HEK293T (cell line): ENCODE measurements at regions not wholly inside any gene's neighbourhood (a gene's known extent, or its start where the extent isn't known, plus 50 kb on each side); places are given as distances from the start of the nearest gene placed in this dataset.

ENCODE experiments used
- CTCF ChIA-PET: fragments of 350-600 bp; formaldehyde crosslinking; extraction: SDS; loops from one replicate; lab custom pipeline; 2021; ENCODE audit warnings: antibody characterized with exemption, inconsistent platforms; lab: Yijun Ruan, JAX
- POLR2A ChIA-PET: fragments of 350-600 bp; formaldehyde crosslinking; extraction: SDS; loops from one replicate; lab custom pipeline; 2020; ENCODE audit warnings: antibody characterized with exemption, inconsistent platforms; lab: Yijun Ruan, JAX
- DNase-seq: peaks from one replicate; pipeline ENCODE4 v3.0.0; 2012; ENCODE audit warnings: mixed read lengths; ENCODE audit errors: extremely low spot score
- ARNT ChIP-seq: fragments of 450-650 bp; IDR thresholded peaks from 2 replicates; pipeline ENCODE4 v1.6.1; 2017; ENCODE audit warnings: mild to moderate bottlenecking
- BHLHE40 ChIP-seq: fragments of 450-650 bp; IDR thresholded peaks from 2 replicates; pipeline ENCODE4 v1.6.1; 2016; ENCODE audit warnings: mild to moderate bottlenecking, moderate library complexity, borderline replicate concordance
- CTBP1 ChIP-seq: fragments of 450-650 bp; IDR thresholded peaks from 2 replicates; pipeline ENCODE4 v1.6.1; 2016; ENCODE audit warnings: borderline replicate concordance
- ELF4 ChIP-seq: fragments of 450-650 bp; IDR thresholded peaks from 2 replicates; pipeline ENCODE4 v1.6.1; 2017; ENCODE audit warnings: antibody characterized with exemption
- FOXA1 ChIP-seq: fragments of 450-650 bp; IDR thresholded peaks from 2 replicates; pipeline ENCODE4 v1.6.1; 2016; ENCODE audit warnings: mild to moderate bottlenecking
- FOXK2 ChIP-seq: fragments of 450-650 bp; IDR thresholded peaks from 2 replicates; pipeline ENCODE4 v1.6.1; 2016; ENCODE audit warnings: mild to moderate bottlenecking
- FOXM1 ChIP-seq: fragments of 450-650 bp; IDR thresholded peaks from 2 replicates; pipeline ENCODE4 v1.6.1; 2017; ENCODE audit warnings: mild to moderate bottlenecking, borderline replicate concordance
- HDGF ChIP-seq: fragments of 450-650 bp; IDR thresholded peaks from 2 replicates; pipeline ENCODE4 v1.6.1; 2017; ENCODE audit warnings: antibody characterized with exemption, borderline replicate concordance
- L3MBTL2 ChIP-seq: fragments of 450-650 bp; conservative IDR thresholded peaks from 2 replicates; pipeline ENCODE4 v1.6.1; 2016; ENCODE audit warnings: mild to moderate bottlenecking
- LEF1 ChIP-seq: fragments of 450-650 bp; IDR thresholded peaks from 2 replicates; pipeline ENCODE4 v1.6.1; 2017; ENCODE audit warnings: mild to moderate bottlenecking, borderline replicate concordance
- NFRKB ChIP-seq: fragments of 450-650 bp; IDR thresholded peaks from 2 replicates; pipeline ENCODE4 v1.6.1; 2016; ENCODE audit warnings: mild to moderate bottlenecking, moderate library complexity
- SP1 ChIP-seq: fragments of 450-650 bp; IDR thresholded peaks from 2 replicates; pipeline ENCODE4 v1.6.1; 2017
- SUZ12 ChIP-seq: fragments of 450-650 bp; IDR thresholded peaks from 2 replicates; pipeline ENCODE4 v1.6.1; 2016; ENCODE audit warnings: mild to moderate bottlenecking
- TARDBP ChIP-seq: fragments of 450-650 bp; IDR thresholded peaks from 2 replicates; pipeline ENCODE4 v1.6.1; 2016
- ZNF384 ChIP-seq: fragments of 450-650 bp; IDR thresholded peaks from 2 replicates; pipeline ENCODE4 v1.6.1; 2016
- TF ChIP-seq, protein P1 (sequence below): fragments of 450-650 bp; IDR thresholded peaks from 2 replicates; pipeline ENCODE4 v1.6.1; 2016

GRCh38 chr3:44072601-44073540 lies 168.8 kb upstream of the TOPAZ1 start:
- no peak for DNase-seq
- TF ChIP-seq FOXA1 (no peak), ELF4 (no peak), LEF1 (no peak), CTBP1 (no peak), BHLHE40 (no peak), HDGF (no peak), TARDBP (no peak), FOXM1 (no peak), SP1 (no peak), NFRKB (no peak), ARNT (no peak), FOXK2 (no peak)
- TF ChIP-seq, protein P1, sequence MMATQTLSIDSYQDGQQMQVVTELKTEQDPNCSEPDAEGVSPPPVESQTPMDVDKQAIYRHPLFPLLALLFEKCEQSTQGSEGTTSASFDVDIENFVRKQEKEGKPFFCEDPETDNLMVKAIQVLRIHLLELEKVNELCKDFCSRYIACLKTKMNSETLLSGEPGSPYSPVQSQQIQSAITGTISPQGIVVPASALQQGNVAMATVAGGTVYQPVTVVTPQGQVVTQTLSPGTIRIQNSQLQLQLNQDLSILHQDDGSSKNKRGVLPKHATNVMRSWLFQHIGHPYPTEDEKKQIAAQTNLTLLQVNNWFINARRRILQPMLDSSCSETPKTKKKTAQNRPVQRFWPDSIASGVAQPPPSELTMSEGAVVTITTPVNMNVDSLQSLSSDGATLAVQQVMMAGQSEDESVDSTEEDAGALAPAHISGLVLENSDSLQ, result no peak
- POLR2A ChIA-PET, result no interaction called here
- CTCF ChIA-PET, result no interaction called here

GRCh38 chr3:44074181-44074580 lies 167.5 kb upstream of the TOPAZ1 start:
- TF ChIP-seq LEF1, result no peak
- no peak for TF ChIP-seq TARDBP
- TF ChIP-seq SUZ12, result no peak
- TF ChIP-seq ZNF384, result no peak
- TF ChIP-seq HDGF, result no peak
- no peak for TF ChIP-seq BHLHE40
- TF ChIP-seq FOXM1, result no peak
- CTCF ChIA-PET, result no interaction called here
- no peak for DNase-seq
- POLR2A ChIA-PET, result no interaction called here

DNA sequence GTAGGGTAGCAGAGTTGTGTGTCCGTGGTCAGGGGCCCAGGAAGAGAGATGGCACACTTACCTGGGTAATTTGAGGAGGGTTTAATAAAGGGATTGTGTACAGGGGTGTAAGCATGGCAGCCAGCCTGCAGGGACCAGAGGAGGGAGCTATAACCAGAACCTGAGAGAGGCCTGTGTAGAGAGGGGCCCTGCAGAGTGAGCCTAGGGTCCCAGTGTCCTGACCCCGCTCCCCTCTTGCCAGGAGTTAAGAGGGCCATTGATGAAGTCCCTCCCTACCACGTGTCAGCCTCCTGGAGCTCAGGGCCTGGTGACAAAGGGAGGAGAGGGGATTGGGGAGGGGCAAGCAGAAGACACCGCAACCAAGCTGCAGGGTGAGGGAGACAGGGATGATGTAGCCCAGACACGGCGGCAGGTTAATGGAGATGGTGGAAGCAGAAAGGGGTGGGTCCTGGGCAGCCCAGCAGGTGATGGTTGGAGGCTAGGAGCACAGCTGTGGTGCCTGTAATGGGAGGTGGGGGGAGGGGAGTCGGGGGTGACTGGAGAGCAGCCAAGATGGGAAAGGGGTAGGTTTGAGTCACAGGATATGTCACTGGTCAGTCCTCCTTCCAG lies 165.4 kb upstream of the TOPAZ1 start:
- TF ChIP-seq CTBP1, result no peak
- no peak for TF ChIP-seq ZNF384
- TF ChIP-seq FOXA1, result no peak
- no peak for TF ChIP-seq SP1
- TF ChIP-seq SUZ12, result no peak
- TF ChIP-seq NFRKB, result no peak
- no peak for TF ChIP-seq FOXK2
- TF ChIP-seq HDGF, result no peak
- no peak for TF ChIP-seq ELF4
- TF ChIP-seq FOXM1, result no peak
- TF ChIP-seq LEF1, result no peak
- ChIA-PET POLR2A (no interaction called here), CTCF (no interaction called here)
- DNase-seq, result no peak

GRCh38 chr3:44077267-44077666 lies 164.4 kb upstream of the TOPAZ1 start:
- CTCF ChIA-PET, result interaction anchor here (0.6 to 0.7 kb wide), 2 partner anchors 222 to 330 kb away, joined by 4 read pairs; no protein-coding TSS in a partner anchor

DNA sequence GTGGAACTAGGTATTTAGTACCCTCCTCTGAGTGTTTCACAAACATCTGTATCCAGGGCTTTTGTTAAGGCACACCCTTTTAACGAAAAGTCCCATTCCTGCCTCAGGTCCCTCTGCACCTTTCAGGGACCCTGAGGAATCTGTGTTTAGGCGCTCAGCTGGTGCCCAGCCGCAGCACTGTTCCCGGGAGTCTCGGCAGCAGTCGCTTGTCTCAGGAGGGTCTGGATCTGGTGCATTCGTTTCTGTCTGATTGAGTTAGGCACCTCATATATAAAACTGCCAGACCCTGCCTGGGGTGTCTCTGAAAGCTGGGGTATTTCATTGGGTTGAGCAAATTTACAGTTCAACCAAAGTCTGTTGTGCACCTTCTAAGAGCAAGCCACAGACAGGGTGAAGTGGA lies 162.8 kb upstream of the TOPAZ1 start:
- ChIA-PET POLR2A (no interaction called here), CTCF (no interaction called here)
- TF ChIP-seq ELF4 (no peak), SP1 (no peak), NFRKB (no peak), FOXA1 (no peak), CTBP1 (no peak), FOXK2 (no peak), LEF1 (no peak), BHLHE40 (no peak), L3MBTL2 (no peak), TARDBP (no peak), ARNT (no peak), HDGF (no peak), FOXM1 (no peak), ZNF384 (no peak), SUZ12 (no peak)
- TF ChIP-seq, protein P1, result no peak
- DNase-seq, result no peak

More at GRCh38 chr3:44077267-44077666, 164.4 kb upstream of the TOPAZ1 start:
- POLR2A ChIA-PET, result no interaction called here
- DNase-seq, result no peak
- no peak for TF ChIP-seq FOXK2

DNA sequence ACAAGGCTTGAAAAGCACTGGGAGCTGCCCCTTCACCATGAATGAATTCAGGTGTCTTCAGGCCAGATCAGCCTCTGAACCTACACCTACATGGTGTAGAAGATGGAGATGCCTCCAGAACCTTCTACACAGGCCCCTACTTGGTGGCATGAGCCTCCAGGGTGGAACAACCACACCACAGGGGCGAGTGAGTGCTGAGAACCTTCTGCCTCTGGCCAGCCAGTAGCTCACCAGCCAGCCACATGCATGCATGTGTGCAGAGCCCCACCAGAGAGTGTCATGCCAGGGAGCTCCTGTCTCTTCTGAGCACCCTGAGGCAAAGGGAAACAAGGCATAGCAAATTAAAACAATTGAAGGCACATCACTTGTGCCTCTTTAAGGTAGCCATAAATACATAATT lies 161.8 kb upstream of the TOPAZ1 start:
- DNase-seq, result no peak
- CTCF ChIA-PET, result no interaction called here
- POLR2A ChIA-PET, result no interaction called here

More for the DNA sequence above, 161.8 kb upstream of the TOPAZ1 start:
- TF ChIP-seq L3MBTL2 (no peak), ARNT (no peak), FOXA1 (no peak), TARDBP (no peak), ZNF384 (no peak)
- TF ChIP-seq, protein P1, result no peak
